ENCODE measurements at regions not wholly inside any gene's neighbourhood (a gene's known extent, or its start where the extent isn't known, plus 50 kb on each side); places are given as distances from the start of the nearest gene placed in this dataset.

GRCh38 chrX:127259742-127260141 is 440.2 kb downstream of the PRR32 start:
- in situ Hi-C loops (cut with MboI; ENCODE audit: low pct_unique_long_range_greater_than_20kb, low sequenced_read_pairs, unreplicated experiment): no loop called here
- TF ChIP-seq, protein P1, sequence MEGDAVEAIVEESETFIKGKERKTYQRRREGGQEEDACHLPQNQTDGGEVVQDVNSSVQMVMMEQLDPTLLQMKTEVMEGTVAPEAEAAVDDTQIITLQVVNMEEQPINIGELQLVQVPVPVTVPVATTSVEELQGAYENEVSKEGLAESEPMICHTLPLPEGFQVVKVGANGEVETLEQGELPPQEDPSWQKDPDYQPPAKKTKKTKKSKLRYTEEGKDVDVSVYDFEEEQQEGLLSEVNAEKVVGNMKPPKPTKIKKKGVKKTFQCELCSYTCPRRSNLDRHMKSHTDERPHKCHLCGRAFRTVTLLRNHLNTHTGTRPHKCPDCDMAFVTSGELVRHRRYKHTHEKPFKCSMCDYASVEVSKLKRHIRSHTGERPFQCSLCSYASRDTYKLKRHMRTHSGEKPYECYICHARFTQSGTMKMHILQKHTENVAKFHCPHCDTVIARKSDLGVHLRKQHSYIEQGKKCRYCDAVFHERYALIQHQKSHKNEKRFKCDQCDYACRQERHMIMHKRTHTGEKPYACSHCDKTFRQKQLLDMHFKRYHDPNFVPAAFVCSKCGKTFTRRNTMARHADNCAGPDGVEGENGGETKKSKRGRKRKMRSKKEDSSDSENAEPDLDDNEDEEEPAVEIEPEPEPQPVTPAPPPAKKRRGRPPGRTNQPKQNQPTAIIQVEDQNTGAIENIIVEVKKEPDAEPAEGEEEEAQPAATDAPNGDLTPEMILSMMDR (IDR thresholded peaks at IDR 0.05; ENCODE audit: extremely low read depth, insufficient read depth, missing control alignments): no peak
- no peak for DNase-seq (ENCODE audit: low spot score)

DNA sequence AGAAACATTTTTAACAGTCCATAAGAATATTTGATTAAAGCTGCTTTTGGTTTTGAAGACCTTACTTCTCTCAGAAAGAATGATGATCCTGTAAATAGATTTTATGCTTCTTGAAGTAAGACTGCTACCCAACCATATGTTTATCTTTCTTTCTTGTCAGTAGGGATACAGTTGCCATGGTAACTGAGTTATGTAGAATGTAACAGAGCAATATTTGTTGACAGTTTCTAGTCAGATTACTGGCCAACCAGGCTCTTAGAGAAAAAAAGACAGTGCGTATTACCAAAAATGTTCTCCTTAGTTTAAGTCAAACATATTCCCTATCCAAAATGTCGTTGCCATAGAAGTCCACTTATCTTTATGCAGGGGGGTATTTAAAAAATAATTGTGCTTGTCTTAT is 456.8 kb downstream of the PRR32 start:
- TF ChIP-seq, protein P1 (IDR thresholded peaks at IDR 0.05; ENCODE audit: extremely low read depth, insufficient read depth, missing control alignments): no peak
- no peak for DNase-seq (ENCODE audit: low spot score)
- in situ Hi-C loops (cut with MboI; ENCODE audit: low pct_unique_long_range_greater_than_20kb, low sequenced_read_pairs, unreplicated experiment): no loop called here

DNA sequence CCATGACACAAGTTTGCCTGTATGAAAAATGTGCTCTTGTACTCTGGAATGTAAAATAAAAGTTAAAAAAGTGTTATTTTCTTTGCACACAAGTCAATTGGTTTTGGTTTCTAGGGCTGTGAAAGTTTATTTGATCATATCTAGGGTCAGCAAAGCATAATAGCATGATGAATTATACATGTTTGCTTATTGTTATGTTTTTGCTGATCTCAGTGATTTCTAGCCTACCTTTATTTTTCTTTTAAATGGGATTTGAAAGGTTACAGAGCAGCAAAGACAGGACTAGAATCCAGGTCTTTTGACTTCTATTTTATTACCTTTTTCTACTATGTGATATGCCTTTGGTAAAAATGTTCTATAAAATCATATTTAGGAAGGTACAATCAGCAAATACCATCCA is 481.0 kb downstream of the PRR32 start:
- in situ Hi-C loops (cut with MboI; ENCODE audit: low pct_unique_long_range_greater_than_20kb, low sequenced_read_pairs, unreplicated experiment): no loop called here
- TF ChIP-seq, protein P1 (IDR thresholded peaks at IDR 0.05; ENCODE audit: extremely low read depth, insufficient read depth, missing control alignments): no peak
- DNase-seq (ENCODE audit: low spot score): no peak

- in situ Hi-C loops (cut with MboI; ENCODE audit: low pct_unique_long_range_greater_than_20kb, low sequenced_read_pairs, unreplicated experiment): no loop called here
- TF ChIP-seq, protein P1 (IDR thresholded peaks at IDR 0.05; ENCODE audit: extremely low read depth, insufficient read depth, missing control alignments): no peak
- DNase-seq (ENCODE audit: low spot score): no peak
Measured at GRCh38 chrX:127302841-127303240, 483.3 kb downstream of the PRR32 start.

DNA sequence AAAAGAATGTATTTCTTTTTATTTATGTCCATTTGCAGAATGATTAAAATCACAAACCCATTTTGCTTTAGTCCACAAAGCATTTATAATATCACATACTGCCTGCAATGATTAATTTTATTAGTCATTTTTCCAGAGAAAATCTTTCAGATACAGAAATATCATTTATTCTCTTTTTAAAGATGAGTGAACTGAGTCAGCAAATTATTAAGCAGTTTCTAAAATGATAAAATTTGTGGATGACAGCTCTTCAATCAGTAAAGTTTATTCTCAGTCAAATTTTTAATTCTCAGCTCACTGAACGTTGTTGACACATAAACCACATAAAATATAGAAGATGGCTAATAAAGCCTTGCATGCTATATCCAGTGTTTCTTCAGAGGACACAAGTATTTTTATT is 485.5 kb downstream of the PRR32 start:
- TF ChIP-seq, protein P1 (IDR thresholded peaks at IDR 0.05; ENCODE audit: extremely low read depth, insufficient read depth, missing control alignments): no peak
- in situ Hi-C loops (cut with MboI; ENCODE audit: low pct_unique_long_range_greater_than_20kb, low sequenced_read_pairs, unreplicated experiment): no loop called here

GRCh38 chrX:127306262-127306661 is 486.7 kb downstream of the PRR32 start:
- in situ Hi-C loops (cut with MboI; ENCODE audit: low pct_unique_long_range_greater_than_20kb, low sequenced_read_pairs, unreplicated experiment): no loop called here
- TF ChIP-seq, protein P1 (IDR thresholded peaks at IDR 0.05; ENCODE audit: extremely low read depth, insufficient read depth, missing control alignments): no peak

More for the DNA sequence above, 485.5 kb downstream of the PRR32 start:
- no peak for DNase-seq (ENCODE audit: low spot score)

GRCh38 chrX:127313635-127314034 is 494.1 kb downstream of the PRR32 start:
- TF ChIP-seq, protein P1 (IDR thresholded peaks at IDR 0.05; ENCODE audit: extremely low read depth, insufficient read depth, missing control alignments): no peak
- in situ Hi-C loops (cut with MboI; ENCODE audit: low pct_unique_long_range_greater_than_20kb, low sequenced_read_pairs, unreplicated experiment): no loop called here
- no peak for DNase-seq (ENCODE audit: low spot score)

More at GRCh38 chrX:127306262-127306661, 486.7 kb downstream of the PRR32 start:
- no peak for DNase-seq (ENCODE audit: low spot score)

Data from GM13977 (cell line).